Endodermal cell (in vitro differentiated cells): ENCODE measurements at regions not wholly inside any gene's neighbourhood (a gene's known extent, or its start where the extent isn't known, plus 50 kb on each side); places are given as distances from the start of the nearest gene placed in this dataset.

Source experiments
- DNase-seq: peaks from one replicate; pipeline ENCODE4 v3.0.0-alpha.2; 2017
- H3K27ac ChIP-seq: 2 replicates; pipeline ENCODE4 v1.5.1; 2013; ENCODE audit warnings: mild to moderate bottlenecking, low read depth, low read length, moderate library complexity
- H3K27me3 ChIP-seq: 2 replicates; pipeline ENCODE4 v1.6.1; 2013; ENCODE audit warnings: mild to moderate bottlenecking, low read length, moderate library complexity; ENCODE audit not compliant: insufficient read depth, control insufficient read depth, poor library complexity, severe bottlenecking
- H3K36me3 ChIP-seq: 2 replicates; pipeline ENCODE4 v1.7.0; 2013; ENCODE audit warnings: mild to moderate bottlenecking, low read length, moderate library complexity; ENCODE audit not compliant: control insufficient read depth, insufficient read depth
- H3K4me1 ChIP-seq: one replicate; pipeline ENCODE4 v1.7.0; 2013; ENCODE audit warnings: low read length; ENCODE audit not compliant: control insufficient read depth, insufficient read depth
- H3K4me3 ChIP-seq: 2 replicates; pipeline ENCODE4 v1.5.1; 2013; ENCODE audit warnings: mild to moderate bottlenecking, low read length, moderate library complexity
- H3K9ac ChIP-seq: 2 replicates; pipeline ENCODE4 v1.6.1; 2013; ENCODE audit warnings: mild to moderate bottlenecking, low read length, moderate library complexity; ENCODE audit not compliant: poor library complexity, severe bottlenecking; ENCODE audit errors: extremely low read depth
- H3K9me3 ChIP-seq: 2 replicates; pipeline ENCODE4 v1.6.1; 2013; ENCODE audit warnings: mild to moderate bottlenecking, low read length, moderate library complexity; ENCODE audit not compliant: control insufficient read depth
- H3K27ac Mint-ChIP-seq: 2 replicates; pipeline ENCODE4 v1.8.0; 2020; ENCODE audit warnings: mixed read lengths
- H3K27me3 Mint-ChIP-seq: 2 replicates; pipeline ENCODE4 v1.8.0; 2021; ENCODE audit warnings: mild to moderate bottlenecking, mixed read lengths; ENCODE audit not compliant: insufficient read depth
- H3K36me3 Mint-ChIP-seq: 2 replicates; pipeline ENCODE4 v1.8.0; 2020; ENCODE audit warnings: low read depth, mixed read lengths
- H3K4me1 Mint-ChIP-seq: 2 replicates; pipeline ENCODE4 v1.8.0; 2020; ENCODE audit warnings: mixed read lengths
- H3K4me3 Mint-ChIP-seq: 2 replicates; pipeline ENCODE4 v1.8.0; 2020; ENCODE audit warnings: mild to moderate bottlenecking, moderate library complexity, mixed read lengths
- H3K9me3 Mint-ChIP-seq: 2 replicates; pipeline ENCODE4 v1.8.0; 2020; ENCODE audit warnings: mild to moderate bottlenecking, mixed read lengths
- WGBS, 2 experiments: methylation state at CpG; one replicate each; pipeline versions ENCODE4 v1.1.5 to v1.1.7; 2013; ENCODE audit warnings: missing lambda C conversion rate in 2 of 2, mixed read lengths in 1 of 2; ENCODE audit not compliant: insufficient coverage in 1 of 2, insufficient read length in 1 of 2; 5-methylcytosine and 5-hydroxymethylcytosine counted together
- TF ChIP-seq, protein P1 (sequence below): fragments of 200-600 bp; sonication (generic); conservative IDR thresholded peaks from 2 replicates; pipeline ENCODE4 v1.5.0; 2021; ENCODE audit warnings: antibody characterized with exemption, mild to moderate bottlenecking

DNA sequence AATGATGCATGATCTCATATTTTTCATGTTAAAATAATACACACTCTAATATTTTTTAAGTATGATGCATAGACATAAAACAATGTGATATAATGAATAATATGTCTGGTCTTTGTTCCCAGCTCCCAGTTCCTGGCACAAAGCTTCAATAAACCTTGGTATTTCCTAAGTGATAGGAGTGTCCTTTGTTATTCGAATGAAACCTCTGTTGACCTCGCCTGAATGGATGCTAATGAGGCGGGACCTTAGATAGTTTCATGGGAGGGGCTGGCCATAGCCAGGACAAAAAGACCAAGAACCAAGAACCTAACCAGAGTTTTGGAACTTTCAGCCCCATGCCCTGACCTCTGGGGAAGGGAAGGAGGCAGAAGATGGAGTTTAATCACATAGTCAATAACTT is 257.7 kb upstream of the COPS8 start:
- Mint-ChIP-seq H3K27me3 (peaks cover 8% of the 10 kb centered on the region), H3K4me1 (peaks cover 56% of the 10 kb centered on the region), H3K27ac (no peak overlapping the region), H3K4me3 (no peak overlapping the region), H3K36me3 (no peaks in the 10 kb centered on the region), H3K9me3 (no peaks in the 10 kb centered on the region)
- no peak overlapping the region for H3K9ac ChIP-seq
- no peaks in the 10 kb centered on the region for H3K9me3 ChIP-seq
- no peaks in the 10 kb centered on the region for H3K27me3 ChIP-seq
- no peak overlapping the region for H3K4me3 ChIP-seq
- WGBS, 2 experiments: 48 to 57% methylated on average over 3 of the region's 3 CpGs
- TF ChIP-seq, protein P1, sequence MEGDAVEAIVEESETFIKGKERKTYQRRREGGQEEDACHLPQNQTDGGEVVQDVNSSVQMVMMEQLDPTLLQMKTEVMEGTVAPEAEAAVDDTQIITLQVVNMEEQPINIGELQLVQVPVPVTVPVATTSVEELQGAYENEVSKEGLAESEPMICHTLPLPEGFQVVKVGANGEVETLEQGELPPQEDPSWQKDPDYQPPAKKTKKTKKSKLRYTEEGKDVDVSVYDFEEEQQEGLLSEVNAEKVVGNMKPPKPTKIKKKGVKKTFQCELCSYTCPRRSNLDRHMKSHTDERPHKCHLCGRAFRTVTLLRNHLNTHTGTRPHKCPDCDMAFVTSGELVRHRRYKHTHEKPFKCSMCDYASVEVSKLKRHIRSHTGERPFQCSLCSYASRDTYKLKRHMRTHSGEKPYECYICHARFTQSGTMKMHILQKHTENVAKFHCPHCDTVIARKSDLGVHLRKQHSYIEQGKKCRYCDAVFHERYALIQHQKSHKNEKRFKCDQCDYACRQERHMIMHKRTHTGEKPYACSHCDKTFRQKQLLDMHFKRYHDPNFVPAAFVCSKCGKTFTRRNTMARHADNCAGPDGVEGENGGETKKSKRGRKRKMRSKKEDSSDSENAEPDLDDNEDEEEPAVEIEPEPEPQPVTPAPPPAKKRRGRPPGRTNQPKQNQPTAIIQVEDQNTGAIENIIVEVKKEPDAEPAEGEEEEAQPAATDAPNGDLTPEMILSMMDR: no peak
- no peaks in the 10 kb centered on the region for H3K36me3 ChIP-seq
- peak; percentile 68 for DNase-seq
- H3K4me1 ChIP-seq: peaks cover 25% of the 10 kb centered on the region
- no peak overlapping the region for H3K27ac ChIP-seq

- WGBS, 2 experiments: 83 to 99% methylated on average over 2 of the region's 2 CpGs
- H3K4me1 ChIP-seq: peaks cover 19% of the 10 kb centered on the region
Measured at GRCh38 chr2:236828820-236829219, 256.9 kb upstream of the COPS8 start.

GRCh38 chr2:236830926-236831325 is 254.8 kb upstream of the COPS8 start:
- Histone ChIP-seq H3K36me3 (no peaks in the 10 kb centered on the region), H3K9me3 (peaks cover 19% of the 10 kb centered on the region), H3K27ac (no peak overlapping the region), H3K27me3 (no peaks in the 10 kb centered on the region), H3K9ac (no peak overlapping the region), H3K4me3 (no peak overlapping the region), H3K4me1 (peaks cover 11% of the 10 kb centered on the region)
- peaks cover 27% of the 10 kb centered on the region for H3K4me1 Mint-ChIP-seq
- H3K36me3 Mint-ChIP-seq: no peaks in the 10 kb centered on the region
- no peak overlapping the region for H3K4me3 Mint-ChIP-seq
- peaks cover 19% of the 10 kb centered on the region for H3K9me3 Mint-ChIP-seq
- H3K27ac Mint-ChIP-seq: no peak overlapping the region
- TF ChIP-seq, protein P1: no peak
- peaks cover 8% of the 10 kb centered on the region for H3K27me3 Mint-ChIP-seq
- WGBS, 2 experiments: 91 to 92% methylated on average over 3 of the region's 3 CpGs
- DNase-seq: no peak

More at GRCh38 chr2:236828820-236829219, 256.9 kb upstream of the COPS8 start:
- Histone ChIP-seq H3K27me3 (no peaks in the 10 kb centered on the region), H3K36me3 (no peaks in the 10 kb centered on the region), H3K9me3 (no peaks in the 10 kb centered on the region), H3K9ac (no peak overlapping the region), H3K27ac (no peak overlapping the region), H3K4me3 (no peak overlapping the region)
- Mint-ChIP-seq H3K27me3 (peaks cover 8% of the 10 kb centered on the region), H3K4me1 (peaks cover 48% of the 10 kb centered on the region), H3K4me3 (no peak overlapping the region), H3K27ac (no peak overlapping the region), H3K36me3 (no peaks in the 10 kb centered on the region), H3K9me3 (no peaks in the 10 kb centered on the region)
- TF ChIP-seq, protein P1: no peak
- DNase-seq: no peak
